HUES48 (cell line): ENCODE measurements at regions not wholly inside any gene's neighbourhood (a gene's known extent, or its start where the extent isn't known, plus 50 kb on each side); places are given as distances from the start of the nearest gene placed in this dataset.

Source experiments
- H3K27ac ChIP-seq: one replicate; pipeline ENCODE4 v1.7.0; 2013; ENCODE audit warnings: low read depth, low read length, inconsistent platforms
- H3K27me3 ChIP-seq: 2 replicates; pipeline ENCODE4 v1.6.1; 2013; ENCODE audit warnings: mild to moderate bottlenecking, low read length; ENCODE audit not compliant: control insufficient read depth, insufficient read depth
- H3K36me3 ChIP-seq: 2 replicates; pipeline ENCODE4 v1.6.1; 2013; ENCODE audit warnings: low read length; ENCODE audit not compliant: control insufficient read depth, insufficient read depth
- H3K4me1 ChIP-seq: 2 replicates; pipeline ENCODE4 v1.6.1; 2013; ENCODE audit warnings: mild to moderate bottlenecking, low read length; ENCODE audit not compliant: control insufficient read depth, insufficient read depth
- H3K4me3 ChIP-seq: 2 replicates; pipeline ENCODE4 v1.5.1; 2013; ENCODE audit warnings: mild to moderate bottlenecking, low read depth, low read length
- H3K9ac ChIP-seq: 2 replicates; pipeline ENCODE4 v1.6.1; 2013; ENCODE audit warnings: mild to moderate bottlenecking, low read depth, low read length, moderate library complexity
- H3K9me3 ChIP-seq: 2 replicates; pipeline ENCODE4 v1.6.1; 2013; ENCODE audit warnings: low read length; ENCODE audit not compliant: control insufficient read depth, insufficient read depth

GRCh38 chr6:115370202-115370601 is 690.5 kb downstream of the FRK start:
- no peaks in the 10 kb centered on the region for H3K36me3 ChIP-seq
- no peak overlapping the region for H3K4me3 ChIP-seq
- no peaks in the 10 kb centered on the region for H3K27me3 ChIP-seq
- no peak overlapping the region for H3K9ac ChIP-seq
- H3K4me1 ChIP-seq: no peaks in the 10 kb centered on the region
- H3K27ac ChIP-seq: no peak overlapping the region
- peaks cover 9% of the 10 kb centered on the region for H3K9me3 ChIP-seq

DNA sequence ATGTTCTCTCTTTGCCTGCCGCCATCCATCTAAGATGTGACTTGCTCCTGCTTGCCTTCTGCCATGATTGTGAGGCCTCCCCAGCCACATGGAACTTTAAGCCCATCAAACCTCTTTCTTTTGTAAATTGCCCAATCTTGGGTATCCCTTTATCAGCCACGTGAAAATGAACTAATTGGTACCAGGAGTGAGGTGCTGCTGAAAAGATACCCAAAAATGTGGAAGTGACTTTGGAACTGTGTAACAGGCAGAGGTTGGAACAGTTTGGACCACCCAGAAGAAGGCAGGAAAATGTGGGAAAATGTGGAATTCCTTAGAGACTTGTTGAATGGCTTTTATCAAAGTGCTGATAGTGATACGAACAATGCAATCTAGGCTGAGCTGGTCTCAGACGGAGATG is 694.9 kb downstream of the FRK start:
- Histone ChIP-seq H3K9ac (no peak overlapping the region), H3K27me3 (no peaks in the 10 kb centered on the region), H3K4me3 (no peak overlapping the region; the same call in 1 of the 2 replicates), H3K9me3 (peaks cover 9% of the 10 kb centered on the region), H3K36me3 (no peaks in the 10 kb centered on the region), H3K27ac (no peak overlapping the region), H3K4me1 (no peaks in the 10 kb centered on the region)

DNA sequence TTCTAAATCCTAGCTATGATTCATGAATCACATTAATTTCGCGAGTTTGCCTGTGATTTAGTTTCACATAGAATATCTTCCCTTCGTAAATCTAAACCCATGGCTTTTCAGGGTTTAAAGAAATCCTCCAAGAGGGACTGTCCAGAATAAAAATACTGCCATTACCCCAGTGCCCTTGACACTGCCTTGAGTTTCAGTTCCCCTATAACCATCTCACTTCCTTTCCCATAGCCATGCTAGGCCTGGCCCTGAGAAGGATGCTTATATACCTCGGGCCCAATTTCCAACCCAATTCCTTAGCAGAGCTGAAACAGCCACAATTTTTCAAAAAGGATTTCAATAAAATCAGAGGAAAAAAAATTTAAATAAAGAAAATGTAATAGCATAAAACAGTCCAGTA is 697.3 kb downstream of the FRK start:
- no peaks in the 10 kb centered on the region for H3K4me1 ChIP-seq
- no peaks in the 10 kb centered on the region for H3K36me3 ChIP-seq
- H3K4me3 ChIP-seq: no peak overlapping the region
- peaks cover 9% of the 10 kb centered on the region for H3K9me3 ChIP-seq
- H3K9ac ChIP-seq: no peak overlapping the region
- H3K27ac ChIP-seq: no peak overlapping the region
- no peaks in the 10 kb centered on the region for H3K27me3 ChIP-seq

- Histone ChIP-seq H3K9me3 (peaks cover 9% of the 10 kb centered on the region), H3K4me1 (no peaks in the 10 kb centered on the region), H3K27ac (no peak overlapping the region), H3K36me3 (no peaks in the 10 kb centered on the region), H3K27me3 (no peaks in the 10 kb centered on the region), H3K4me3 (no peak overlapping the region), H3K9ac (no peak overlapping the region)
Measured at GRCh38 chr6:115362234-115362633, 698.5 kb downstream of the FRK start.

DNA sequence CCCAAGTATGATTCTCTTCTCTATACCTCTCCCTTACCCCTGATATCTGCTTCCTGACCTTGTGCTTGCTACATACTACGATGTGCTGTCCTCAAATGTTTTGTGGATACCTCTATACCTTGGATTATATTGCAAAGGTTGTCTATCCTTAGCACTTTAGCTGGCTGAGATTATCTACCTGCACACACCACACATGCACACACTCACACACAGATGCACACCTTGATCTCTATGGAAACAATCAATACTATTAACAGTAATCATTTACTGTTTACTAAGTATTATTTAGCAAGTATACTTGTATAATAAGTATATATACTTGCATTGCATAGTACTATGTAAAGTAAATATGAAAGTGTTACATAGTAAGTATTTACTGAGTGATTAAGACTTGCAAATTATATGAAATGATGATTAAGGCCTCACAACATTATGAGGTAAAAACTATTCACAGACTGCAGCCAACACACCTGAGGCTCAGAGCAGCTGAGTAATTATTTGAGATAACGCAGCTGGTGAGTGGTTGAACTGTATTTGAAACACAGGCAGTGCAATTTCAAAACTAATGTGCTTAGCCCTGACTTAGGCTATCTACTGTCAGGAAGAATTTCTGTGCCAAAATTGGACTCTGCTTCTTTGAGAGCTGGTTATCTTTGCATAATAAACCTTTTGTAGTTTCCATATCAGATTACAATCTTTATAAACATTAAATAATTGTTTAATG is 699.9 kb downstream of the FRK start:
- H3K4me1 ChIP-seq: no peaks in the 10 kb centered on the region
- no peak overlapping the region for H3K4me3 ChIP-seq
- H3K27me3 ChIP-seq: no peaks in the 10 kb centered on the region
- no peak overlapping the region for H3K9ac ChIP-seq
- no peaks in the 10 kb centered on the region for H3K36me3 ChIP-seq
- no peak overlapping the region for H3K27ac ChIP-seq
- H3K9me3 ChIP-seq: peaks cover 2% of the 10 kb centered on the region

GRCh38 chr6:115358616-115359015 is 702.1 kb downstream of the FRK start:
- H3K4me3 ChIP-seq: no peak overlapping the region
- H3K9ac ChIP-seq: no peak overlapping the region
- H3K9me3 ChIP-seq: no peaks in the 10 kb centered on the region
- H3K27me3 ChIP-seq: no peaks in the 10 kb centered on the region
- H3K27ac ChIP-seq: no peak overlapping the region
- H3K36me3 ChIP-seq: no peaks in the 10 kb centered on the region
- no peaks in the 10 kb centered on the region for H3K4me1 ChIP-seq

DNA sequence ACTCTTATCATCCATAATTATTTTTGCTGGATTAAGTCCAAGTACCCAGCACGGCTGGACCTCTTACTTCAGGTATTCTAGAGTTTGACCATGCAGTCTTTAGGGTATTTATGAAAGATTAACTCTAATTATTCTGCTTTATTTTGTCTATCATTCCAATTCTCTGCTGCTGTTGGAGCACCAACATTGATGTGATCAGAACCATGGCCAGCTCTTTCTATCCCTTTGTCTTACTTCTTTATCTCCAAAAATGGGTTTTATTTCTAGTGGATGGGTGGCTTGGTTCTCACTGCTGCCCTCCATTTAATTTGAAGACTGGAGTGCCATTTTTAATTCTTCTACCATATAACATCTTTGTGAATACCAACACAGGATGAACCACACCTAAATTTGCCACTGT is 704.3 kb downstream of the FRK start:
- no peaks in the 10 kb centered on the region for H3K4me1 ChIP-seq
- no peak overlapping the region for H3K9ac ChIP-seq
- no peak overlapping the region for H3K4me3 ChIP-seq
- H3K9me3 ChIP-seq: no peaks in the 10 kb centered on the region
- H3K27me3 ChIP-seq: no peaks in the 10 kb centered on the region
- H3K27ac ChIP-seq: no peak overlapping the region
- H3K36me3 ChIP-seq: no peaks in the 10 kb centered on the region

DNA sequence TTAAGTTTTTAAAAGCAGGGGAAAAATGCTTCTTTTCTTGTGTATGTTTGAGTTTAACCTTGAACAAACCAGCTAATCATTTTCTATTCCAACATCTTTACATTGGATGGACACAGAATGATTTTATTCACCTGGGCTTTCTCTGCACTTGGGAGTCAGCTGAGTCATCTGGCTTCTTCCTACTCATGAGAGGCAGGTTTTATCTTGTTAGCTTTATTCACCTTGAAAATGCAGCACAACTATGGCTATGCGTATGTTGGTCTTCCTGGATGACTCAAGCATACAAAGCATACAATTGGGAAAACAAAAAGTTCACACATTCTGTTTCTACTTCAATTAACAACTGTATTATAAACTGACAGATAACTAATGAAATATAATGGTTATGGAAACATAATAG is 737.7 kb downstream of the FRK start:
- H3K4me1 ChIP-seq: peaks cover 8% of the 10 kb centered on the region
- no peak overlapping the region for H3K9ac ChIP-seq
- no peak overlapping the region for H3K27ac ChIP-seq
- no peaks in the 10 kb centered on the region for H3K27me3 ChIP-seq
- no peak overlapping the region for H3K4me3 ChIP-seq
- no peaks in the 10 kb centered on the region for H3K9me3 ChIP-seq
- H3K36me3 ChIP-seq: no peaks in the 10 kb centered on the region

GRCh38 chr6:115319823-115320222 is 740.9 kb downstream of the FRK start:
- Histone ChIP-seq H3K9me3 (no peaks in the 10 kb centered on the region), H3K4me3 (no peak overlapping the region), H3K27ac (no peak overlapping the region), H3K36me3 (no peaks in the 10 kb centered on the region), H3K9ac (no peak overlapping the region), H3K27me3 (no peaks in the 10 kb centered on the region), H3K4me1 (peaks cover 8% of the 10 kb centered on the region)

DNA sequence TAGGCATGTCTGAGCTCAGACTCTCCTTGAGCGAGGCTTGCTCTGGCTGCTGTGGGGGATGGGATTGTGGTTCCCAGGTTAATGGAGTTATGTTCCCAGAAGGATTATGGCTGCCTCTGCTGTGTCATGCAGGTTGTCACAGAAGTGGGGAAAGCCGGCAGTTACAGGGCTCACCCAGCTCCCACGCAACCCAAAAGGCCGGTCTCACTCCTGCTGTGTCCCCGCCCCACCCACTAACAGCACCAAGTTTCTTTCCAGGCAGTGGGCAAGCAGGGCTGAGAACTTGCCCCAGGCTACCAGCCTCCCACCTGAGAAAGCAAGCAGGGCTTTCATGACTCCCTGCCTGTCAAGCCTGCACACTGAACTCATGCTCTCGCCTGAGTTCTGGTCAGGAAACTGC is 750.5 kb downstream of the FRK start:
- Histone ChIP-seq H3K27ac (no peak overlapping the region), H3K36me3 (no peaks in the 10 kb centered on the region), H3K27me3 (no peaks in the 10 kb centered on the region), H3K9ac (no peak overlapping the region), H3K9me3 (no peaks in the 10 kb centered on the region), H3K4me3 (no peak overlapping the region; the same call in 1 of the 2 replicates), H3K4me1 (no peaks in the 10 kb centered on the region)

GRCh38 chr6:115302731-115303130 is 758.0 kb downstream of the FRK start:
- no peaks in the 10 kb centered on the region for H3K27me3 ChIP-seq
- H3K27ac ChIP-seq: no peak overlapping the region
- no peak overlapping the region for H3K4me3 ChIP-seq
- no peaks in the 10 kb centered on the region for H3K9me3 ChIP-seq
- no peaks in the 10 kb centered on the region for H3K36me3 ChIP-seq
- no peaks in the 10 kb centered on the region for H3K4me1 ChIP-seq
- no peak overlapping the region for H3K9ac ChIP-seq
